ENCODE measurements at regions not wholly inside any gene's neighbourhood (a gene's known extent, or its start where the extent isn't known, plus 50 kb on each side); places are given as distances from the start of the nearest gene placed in this dataset.

GRCh38 chr6:14642842-14643241 lies 525.3 kb downstream of the CD83 start:
- TF ChIP-seq CTCF (conservative IDR thresholded peaks at IDR 0.05): no peak
- TF ChIP-seq EZH2 (IDR thresholded peaks at IDR 0.05; ENCODE audit: low read depth): no peak
